H9 (cell line): ENCODE measurements at regions not wholly inside any gene's neighbourhood (a gene's known extent, or its start where the extent isn't known, plus 50 kb on each side); places are given as distances from the start of the nearest gene placed in this dataset.

Experiments
- DNase-seq: peaks from one replicate; pipeline ENCODE4 v3.0.0-alpha.2; 2017
- H2AFZ ChIP-seq: one replicate; pipeline ENCODE4 v1.6.1; 2013; ENCODE audit warnings: mild to moderate bottlenecking, low read length, control low read depth, moderate library complexity
- H2AK5ac ChIP-seq: 2 replicates; pipeline ENCODE4 v1.6.1; 2013; ENCODE audit warnings: low read length, control low read depth, mixed read lengths; ENCODE audit not compliant: insufficient read length
- H2BK120ac ChIP-seq: one replicate; pipeline ENCODE4 v1.6.1; 2013; ENCODE audit warnings: low read depth, mild to moderate bottlenecking, low read length, control low read depth, inconsistent platforms; ENCODE audit not compliant: poor library complexity, severe bottlenecking
- H2BK12ac ChIP-seq: 2 replicates; pipeline ENCODE4 v1.6.1; 2013; ENCODE audit warnings: low read length, control low read depth, mixed read lengths, low read depth; ENCODE audit not compliant: insufficient read length
- H2BK15ac ChIP-seq: 2 replicates; pipeline ENCODE4 v1.6.1; 2013; ENCODE audit warnings: low read depth, low read length, control low read depth
- H2BK20ac ChIP-seq: one replicate; pipeline ENCODE4 v1.6.1; 2013; ENCODE audit warnings: low read depth, mild to moderate bottlenecking, low read length, control low read depth, inconsistent platforms; ENCODE audit not compliant: poor library complexity, severe bottlenecking
- H2BK5ac ChIP-seq: 2 replicates; pipeline ENCODE4 v1.6.1; 2013; ENCODE audit warnings: low read length, control low read depth, mixed read lengths; ENCODE audit not compliant: insufficient read length
- H3K14ac ChIP-seq: 2 replicates; pipeline ENCODE4 v1.6.1; 2013; ENCODE audit warnings: low read length, control low read depth; ENCODE audit not compliant: insufficient read depth
- H3K18ac ChIP-seq: 2 replicates; pipeline ENCODE4 v1.6.1; 2013; ENCODE audit warnings: low read depth, mild to moderate bottlenecking, mixed read lengths, low read length, control low read depth; ENCODE audit not compliant: insufficient read length
- H3K23ac ChIP-seq: 2 replicates; pipeline ENCODE4 v1.6.1; 2013; ENCODE audit warnings: low read length, control low read depth, mixed read lengths, low read depth; ENCODE audit not compliant: insufficient read length
- H3K23me2 ChIP-seq: 2 replicates; pipeline ENCODE4 v1.6.1; 2013; ENCODE audit warnings: low read depth, mild to moderate bottlenecking, mixed read lengths, low read length, control low read depth; ENCODE audit not compliant: insufficient read length, poor library complexity, severe bottlenecking
- H3K27ac ChIP-seq: 2 replicates; pipeline ENCODE4 v1.5.1; 2013; ENCODE audit warnings: low read length, control low read depth, mixed read lengths, low read depth; ENCODE audit not compliant: insufficient read length
- H3K27me3 ChIP-seq: 2 replicates; pipeline ENCODE4 v1.6.1; 2013; ENCODE audit warnings: low read length, control low read depth, inconsistent platforms; ENCODE audit not compliant: insufficient read depth
- H3K4ac ChIP-seq: 2 replicates; pipeline ENCODE4 v1.6.1; 2013; ENCODE audit warnings: low read depth, mild to moderate bottlenecking, control low read depth, inconsistent platforms, low read length, moderate library complexity
- H3K4me1 ChIP-seq: 2 replicates; pipeline ENCODE4 v1.6.1; 2013; ENCODE audit warnings: low read length, control low read depth, inconsistent platforms; ENCODE audit not compliant: insufficient read depth
- H3K4me2 ChIP-seq: 2 replicates; pipeline ENCODE4 v1.6.1; 2013; ENCODE audit warnings: low read length, control low read depth, mixed read lengths; ENCODE audit not compliant: insufficient read length, insufficient read depth
- H3K56ac ChIP-seq: 2 replicates; pipeline ENCODE4 v1.6.1; 2013; ENCODE audit warnings: low read depth, mild to moderate bottlenecking, mixed read lengths, low read length, control low read depth; ENCODE audit not compliant: insufficient read length
- H3K79me1 ChIP-seq: 2 replicates; pipeline ENCODE4 v1.6.1; 2013; ENCODE audit warnings: low read depth, mild to moderate bottlenecking, moderate library complexity, low read length, control low read depth, inconsistent platforms; ENCODE audit not compliant: insufficient read depth, poor library complexity, severe bottlenecking
- H3K79me2 ChIP-seq: 2 replicates; pipeline ENCODE4 v1.6.1; 2013; ENCODE audit warnings: low read length, control low read depth, inconsistent platforms; ENCODE audit not compliant: insufficient read depth
- H3K9ac ChIP-seq: 2 replicates; pipeline ENCODE4 v1.6.1; 2013; ENCODE audit warnings: low read length, control low read depth, mixed read lengths; ENCODE audit not compliant: insufficient read length; ENCODE audit errors: extremely low read depth
- H3K9me3 ChIP-seq: one replicate; pipeline ENCODE4 v1.6.1; 2013; ENCODE audit warnings: low read depth, low read length, inconsistent platforms; ENCODE audit not compliant: control insufficient read depth
- H3T11ph ChIP-seq: one replicate; pipeline ENCODE4 v1.6.1; 2013; ENCODE audit warnings: mild to moderate bottlenecking, low read length, control low read depth, inconsistent platforms
- H4K20me1 ChIP-seq: one replicate; pipeline ENCODE4 v1.6.1; 2013; ENCODE audit not compliant: control insufficient read depth, insufficient read length, insufficient read depth
- H4K5ac ChIP-seq: 2 replicates; pipeline ENCODE4 v1.6.1; 2013; ENCODE audit warnings: low read depth, mild to moderate bottlenecking, mixed read lengths, low read length, control low read depth; ENCODE audit not compliant: insufficient read length
- H4K8ac ChIP-seq: replicated peaks from 2 replicates; pipeline ENCODE4 v1.6.1; 2013; ENCODE audit warnings: low read length, control low read depth, mixed read lengths, low read depth; ENCODE audit not compliant: insufficient read length
- H4K91ac ChIP-seq: 2 replicates; pipeline ENCODE4 v1.6.1; 2013; ENCODE audit warnings: low read depth, mild to moderate bottlenecking, moderate library complexity, mixed read lengths, low read length, control low read depth; ENCODE audit not compliant: insufficient read length
- H3K27ac Mint-ChIP-seq, 3 experiments: 2 replicates in 2 of 3; 3 replicates in 1 of 3; pipeline ENCODE4 v1.8.0; 2020 to 2021; ENCODE audit warnings: mixed read lengths in 3 of 3, mild to moderate bottlenecking in 1 of 3, moderate library complexity in 1 of 3
- H3K27me3 Mint-ChIP-seq: 2 replicates; pipeline ENCODE4 v1.8.0; 2021; ENCODE audit warnings: low read depth, mild to moderate bottlenecking, moderate library complexity, mixed read lengths
- H3K36me3 Mint-ChIP-seq, 3 experiments: 2 replicates in 2 of 3; 3 replicates in 1 of 3; pipeline ENCODE4 v1.8.0; 2020 to 2021; ENCODE audit warnings: low read depth in 3 of 3, mixed read lengths in 3 of 3; ENCODE audit not compliant: insufficient read depth in 1 of 3
- H3K4me1 Mint-ChIP-seq, 2 experiments: 2 replicates each; pipeline ENCODE4 v1.8.0; 2020; ENCODE audit warnings: mixed read lengths in 2 of 2
- H3K4me3 Mint-ChIP-seq, 2 experiments: 2 replicates in 1 of 2; 3 replicates in 1 of 2; pipeline ENCODE4 v1.8.0; 2020 to 2021; ENCODE audit warnings: mild to moderate bottlenecking in 2 of 2, mixed read lengths in 2 of 2, moderate library complexity in 1 of 2
- H3K9me3 Mint-ChIP-seq, 2 experiments: 2 replicates in 1 of 2; 3 replicates in 1 of 2; pipeline ENCODE4 v1.8.0; 2020; ENCODE audit warnings: mild to moderate bottlenecking in 2 of 2, mixed read lengths in 2 of 2, moderate library complexity in 1 of 2
- CTCF ChIP-seq: fragments of 200-600 bp; sonication (generic); conservative IDR thresholded peaks from 3 replicates; pipeline ENCODE4 v1.8.0; 2021; ENCODE audit warnings: antibody characterized with exemption, mild to moderate bottlenecking
- WGBS: extraction: QIAGEN DNeasy Blood & Tissue Kit; methylation state at CpG from one replicate; pipeline ENCODE4 v1.1.7; 2013; ENCODE audit warnings: missing lambda C conversion rate, low lambda C conversion rate, mixed read lengths; ENCODE audit not compliant: insufficient read length; ENCODE audit errors: extremely low coverage; 5-methylcytosine and 5-hydroxymethylcytosine counted together

- Histone ChIP-seq H3K4me2 (no peak overlapping the region), H2BK12ac (no peak overlapping the region), H4K8ac (no peak overlapping the region), H3K14ac (no peak overlapping the region), H3K23me2 (no peaks in the 10 kb centered on the region), H3T11ph (no peak overlapping the region), H3K56ac (no peak overlapping the region), H2AFZ (no peak overlapping the region), H3K4me1 (no peaks in the 10 kb centered on the region), H3K18ac (no peak overlapping the region), H3K27ac (no peak overlapping the region), H3K4ac (no peak overlapping the region), H2BK15ac (no peak overlapping the region), H4K20me1 (no peaks in the 10 kb centered on the region), H3K23ac (no peak overlapping the region), H2BK5ac (no peak overlapping the region), H3K79me1 (no peaks in the 10 kb centered on the region), H3K79me2 (no peaks in the 10 kb centered on the region), H2BK120ac (no peak overlapping the region), H4K91ac (no peak overlapping the region), H2BK20ac (no peak overlapping the region), H2AK5ac (no peak overlapping the region), H3K9ac (no peak overlapping the region), H4K5ac (no peak overlapping the region), H3K9me3 (no peaks in the 10 kb centered on the region), H3K27me3 (no peaks in the 10 kb centered on the region)
- Mint-ChIP-seq H3K27me3 (no peaks in the 10 kb centered on the region; the same call in 1 of the 2 replicates), H3K36me3 (no peaks in the 10 kb centered on the region), H3K9me3 (no peaks in the 10 kb centered on the region), H3K4me3 (no peak overlapping the region), H3K4me1 (peaks cover 3 to 10% of the 10 kb centered on the region in 2 experiments), H3K27ac (no peak overlapping the region)
- TF ChIP-seq CTCF = no peak
- WGBS = no CpG with 5 or more reads among the region's 7 CpGs
- DNase-seq = no peak
Measured at GRCh38 chr5:61970218-61970617, 335.8 kb upstream of the KIF2A start.
